ENCODE measurements at regions not wholly inside any gene's neighbourhood (a gene's known extent, or its start where the extent isn't known, plus 50 kb on each side); places are given as distances from the start of the nearest gene placed in this dataset.
"Not testable (repeated sequence)": the region's sequence is repeated elsewhere in the genome, so short reads cannot be mapped to it uniquely, and the experiment has no call there.

GRCh38 chr12:131573631-131574394 is 137.1 kb upstream of the SFSWAP start:
- no peaks in the 10 kb centered on the region for H3K9me3 ChIP-seq (ENCODE audit: control insufficient read depth, low read depth, low read length)
- no peak overlapping the region for H3K9ac ChIP-seq (ENCODE audit: low read length)
- H3K27ac ChIP-seq (ENCODE audit: low read length): no peak overlapping the region
- no peak overlapping the region for H3K4me3 ChIP-seq (ENCODE audit: low read length)
- H3K4me1 ChIP-seq (ENCODE audit: control insufficient read depth, low read depth, low read length): peaks cover 7% of the 10 kb centered on the region
- no peaks in the 10 kb centered on the region for H3K27me3 ChIP-seq (ENCODE audit: control insufficient read depth, insufficient read depth, low read length)
- no peaks in the 10 kb centered on the region for H3K36me3 ChIP-seq (ENCODE audit: control insufficient read depth, low read depth, low read length)

DNA sequence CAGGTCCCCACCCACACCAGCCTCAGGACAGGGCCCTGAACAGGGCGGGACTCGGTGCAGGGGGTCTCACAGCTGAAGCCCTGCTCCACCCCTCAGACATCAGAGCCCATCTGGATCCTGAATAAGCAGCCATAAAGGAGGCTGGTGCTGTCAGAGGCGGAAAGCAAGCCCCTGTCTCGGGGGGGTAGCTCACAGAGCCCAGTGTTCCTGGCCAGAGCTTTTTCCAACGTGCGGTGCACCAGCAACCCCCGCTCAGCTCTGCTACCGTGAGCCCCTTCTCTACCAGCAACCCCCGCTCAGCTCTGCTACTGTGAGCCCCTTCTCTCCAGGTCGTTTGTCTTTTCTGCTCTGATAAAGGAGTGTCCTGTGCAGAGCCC is 136.5 kb upstream of the SFSWAP start:
- H3K4me1 ChIP-seq (ENCODE audit: control insufficient read depth, low read depth, low read length): peaks cover 7% of the 10 kb centered on the region
- H3K36me3 ChIP-seq (ENCODE audit: control insufficient read depth, low read depth, low read length): no peaks in the 10 kb centered on the region
- H3K9me3 ChIP-seq (ENCODE audit: control insufficient read depth, low read depth, low read length): no peaks in the 10 kb centered on the region
- no peak overlapping the region for H3K27ac ChIP-seq (ENCODE audit: low read length)
- H3K4me3 ChIP-seq (ENCODE audit: low read length): no peak overlapping the region
- no peak overlapping the region for H3K9ac ChIP-seq (ENCODE audit: low read length)
- no peaks in the 10 kb centered on the region for H3K27me3 ChIP-seq (ENCODE audit: control insufficient read depth, insufficient read depth, low read length)

DNA sequence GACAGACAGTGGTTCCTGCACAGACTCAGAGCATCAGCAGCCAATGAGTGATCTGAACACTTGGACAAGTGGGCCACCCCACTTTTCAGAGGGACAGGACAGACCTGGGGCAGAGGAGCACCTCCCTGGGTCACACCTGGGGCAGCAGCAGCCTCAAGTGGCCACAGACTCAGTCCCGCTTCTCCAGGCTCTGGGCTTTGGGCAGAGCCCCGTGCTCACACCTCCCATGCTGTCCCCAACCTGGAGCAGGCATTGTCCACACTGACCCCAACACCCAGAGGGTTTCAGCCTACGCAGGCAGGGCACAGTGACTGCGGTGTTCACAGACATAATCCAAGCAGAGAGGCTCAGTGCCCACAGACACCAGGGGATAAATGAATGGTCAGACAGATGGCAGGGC is 135.5 kb upstream of the SFSWAP start:
- Histone ChIP-seq H3K36me3 (ENCODE audit: control insufficient read depth, low read depth, low read length) (no peaks in the 10 kb centered on the region), H3K9me3 (ENCODE audit: control insufficient read depth, low read depth, low read length) (no peaks in the 10 kb centered on the region), H3K4me1 (ENCODE audit: control insufficient read depth, low read depth, low read length) (peaks cover 7% of the 10 kb centered on the region), H3K9ac (ENCODE audit: low read length) (no peak overlapping the region), H3K4me3 (ENCODE audit: low read length) (no peak overlapping the region), H3K27ac (ENCODE audit: low read length) (no peak overlapping the region), H3K27me3 (ENCODE audit: control insufficient read depth, insufficient read depth, low read length) (no peaks in the 10 kb centered on the region)

DNA sequence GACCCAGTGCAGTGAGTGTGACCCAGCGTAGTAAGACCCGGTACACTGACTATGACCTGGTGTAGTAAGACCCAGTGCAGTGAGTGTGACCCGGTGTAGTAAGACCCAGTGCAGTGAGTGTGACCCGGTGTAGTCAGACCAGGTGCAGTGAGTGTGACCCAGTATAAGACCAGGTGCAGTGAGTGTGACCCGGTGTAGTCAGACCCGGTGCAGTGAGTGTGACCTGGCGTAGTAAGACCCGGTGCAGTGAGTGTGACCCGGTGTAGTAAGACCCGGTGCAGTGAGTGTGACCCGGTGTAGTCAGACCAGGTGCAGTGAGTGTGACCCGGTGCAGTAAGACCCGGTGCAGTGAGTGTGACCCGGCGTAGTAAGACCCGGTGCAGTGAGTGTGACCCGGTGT is 134.2 kb upstream of the SFSWAP start:
- not testable (repeated sequence) for H3K9ac ChIP-seq (ENCODE audit: low read length); H3K27ac ChIP-seq (ENCODE audit: low read length); H3K4me3 ChIP-seq (ENCODE audit: low read length); H3K36me3 ChIP-seq (ENCODE audit: control insufficient read depth, low read depth, low read length); H3K4me1 ChIP-seq (ENCODE audit: control insufficient read depth, low read depth, low read length); H3K9me3 ChIP-seq (ENCODE audit: control insufficient read depth, low read depth, low read length); H3K27me3 ChIP-seq (ENCODE audit: control insufficient read depth, insufficient read depth, low read length)

DNA sequence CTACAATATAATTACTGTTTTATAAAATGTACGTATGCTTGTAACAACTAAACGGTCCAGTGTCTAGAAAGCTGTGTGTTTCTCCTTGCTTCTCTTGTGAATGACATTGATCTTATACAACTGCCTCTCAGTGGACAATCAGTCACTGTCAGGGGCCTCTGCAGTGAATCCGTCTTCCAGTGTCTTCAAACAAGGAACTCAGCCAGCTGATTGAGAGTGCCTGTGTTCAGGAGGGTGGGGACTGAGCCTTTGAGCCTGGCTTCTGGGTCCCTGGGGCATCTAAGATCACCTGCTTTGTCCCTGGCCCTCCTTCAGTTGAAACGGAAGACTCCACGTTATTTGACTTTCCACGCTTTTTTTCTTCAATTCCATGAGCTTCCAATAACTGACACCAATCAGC is 133.1 kb upstream of the SFSWAP start:
- Histone ChIP-seq H3K4me1 (ENCODE audit: control insufficient read depth, low read depth, low read length) (peaks cover 7% of the 10 kb centered on the region), H3K9me3 (ENCODE audit: control insufficient read depth, low read depth, low read length) (no peaks in the 10 kb centered on the region), H3K4me3 (ENCODE audit: low read length) (no peak overlapping the region), H3K27me3 (ENCODE audit: control insufficient read depth, insufficient read depth, low read length) (no peaks in the 10 kb centered on the region), H3K36me3 (ENCODE audit: control insufficient read depth, low read depth, low read length) (no peaks in the 10 kb centered on the region), H3K9ac (ENCODE audit: low read length) (no peak overlapping the region), H3K27ac (ENCODE audit: low read length) (no peak overlapping the region)

- Histone ChIP-seq H3K36me3 (ENCODE audit: control insufficient read depth, low read depth, low read length) (no peaks in the 10 kb centered on the region), H3K27me3 (ENCODE audit: control insufficient read depth, insufficient read depth, low read length) (no peaks in the 10 kb centered on the region), H3K9ac (ENCODE audit: low read length) (no peak overlapping the region), H3K4me1 (ENCODE audit: control insufficient read depth, low read depth, low read length) (peaks cover 7% of the 10 kb centered on the region), H3K4me3 (ENCODE audit: low read length) (no peak overlapping the region), H3K9me3 (ENCODE audit: control insufficient read depth, low read depth, low read length) (no peaks in the 10 kb centered on the region), H3K27ac (ENCODE audit: low read length) (no peak overlapping the region)
Observed at GRCh38 chr12:131578828-131579470, 131.9 kb upstream of the SFSWAP start.

- Histone ChIP-seq H3K4me3 (ENCODE audit: low read length) (no peak overlapping the region), H3K9ac (ENCODE audit: low read length) (no peak overlapping the region), H3K27me3 (ENCODE audit: control insufficient read depth, insufficient read depth, low read length) (no peaks in the 10 kb centered on the region), H3K36me3 (ENCODE audit: control insufficient read depth, low read depth, low read length) (no peaks in the 10 kb centered on the region), H3K4me1 (ENCODE audit: control insufficient read depth, low read depth, low read length) (no peaks in the 10 kb centered on the region), H3K9me3 (ENCODE audit: control insufficient read depth, low read depth, low read length) (no peaks in the 10 kb centered on the region), H3K27ac (ENCODE audit: low read length) (no peak overlapping the region)
Observed at GRCh38 chr12:131583090-131583712, 127.7 kb upstream of the SFSWAP start.

GRCh38 chr12:131586269-131586668 is 124.6 kb upstream of the SFSWAP start:
- H3K36me3 ChIP-seq (ENCODE audit: control insufficient read depth, low read depth, low read length): no peaks in the 10 kb centered on the region
- peaks cover 5% of the 10 kb centered on the region for H3K4me1 ChIP-seq (ENCODE audit: control insufficient read depth, low read depth, low read length)
- no peak overlapping the region for H3K4me3 ChIP-seq (ENCODE audit: low read length)
- H3K27me3 ChIP-seq (ENCODE audit: control insufficient read depth, insufficient read depth, low read length): no peaks in the 10 kb centered on the region
- no peak overlapping the region for H3K27ac ChIP-seq (ENCODE audit: low read length)
- H3K9ac ChIP-seq (ENCODE audit: low read length): no peak overlapping the region
- no peaks in the 10 kb centered on the region for H3K9me3 ChIP-seq (ENCODE audit: control insufficient read depth, low read depth, low read length)

GRCh38 chr12:131586761-131587160 is 124.1 kb upstream of the SFSWAP start:
- no peaks in the 10 kb centered on the region for H3K9me3 ChIP-seq (ENCODE audit: control insufficient read depth, low read depth, low read length)
- no peak overlapping the region for H3K9ac ChIP-seq (ENCODE audit: low read length)
- no peak overlapping the region for H3K4me3 ChIP-seq (ENCODE audit: low read length)
- peaks cover 5% of the 10 kb centered on the region for H3K4me1 ChIP-seq (ENCODE audit: control insufficient read depth, low read depth, low read length)
- no peak overlapping the region for H3K27ac ChIP-seq (ENCODE audit: low read length)
- H3K36me3 ChIP-seq (ENCODE audit: control insufficient read depth, low read depth, low read length): no peaks in the 10 kb centered on the region
- H3K27me3 ChIP-seq (ENCODE audit: control insufficient read depth, insufficient read depth, low read length): no peaks in the 10 kb centered on the region

DNA sequence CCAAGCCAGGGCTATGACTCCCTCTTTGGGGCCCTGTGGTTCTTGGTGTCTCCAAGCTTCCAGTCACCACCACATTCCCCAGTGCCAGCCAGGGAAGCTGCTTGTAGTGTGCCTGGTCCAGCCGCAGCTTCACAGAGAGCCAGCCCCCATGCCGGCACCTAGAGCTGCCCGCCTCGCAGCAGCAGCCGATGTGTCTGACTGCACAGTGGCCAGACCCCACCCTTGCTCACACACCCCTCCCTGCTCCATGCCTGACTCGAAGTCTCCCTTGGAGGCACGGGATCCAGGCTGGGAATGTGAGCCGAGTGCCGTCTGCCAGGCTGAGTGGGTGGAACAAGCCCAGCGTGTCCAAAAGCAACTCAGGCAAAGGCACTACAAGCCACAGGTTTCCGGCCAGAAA is 123.3 kb upstream of the SFSWAP start:
- no peak overlapping the region for H3K4me3 ChIP-seq (ENCODE audit: low read length)
- no peak overlapping the region for H3K27ac ChIP-seq (ENCODE audit: low read length)
- H3K9me3 ChIP-seq (ENCODE audit: control insufficient read depth, low read depth, low read length): no peaks in the 10 kb centered on the region
- H3K9ac ChIP-seq (ENCODE audit: low read length): no peak overlapping the region
- peaks cover 5% of the 10 kb centered on the region for H3K4me1 ChIP-seq (ENCODE audit: control insufficient read depth, low read depth, low read length)
- no peaks in the 10 kb centered on the region for H3K27me3 ChIP-seq (ENCODE audit: control insufficient read depth, insufficient read depth, low read length)
- no peaks in the 10 kb centered on the region for H3K36me3 ChIP-seq (ENCODE audit: control insufficient read depth, low read depth, low read length)

DNA sequence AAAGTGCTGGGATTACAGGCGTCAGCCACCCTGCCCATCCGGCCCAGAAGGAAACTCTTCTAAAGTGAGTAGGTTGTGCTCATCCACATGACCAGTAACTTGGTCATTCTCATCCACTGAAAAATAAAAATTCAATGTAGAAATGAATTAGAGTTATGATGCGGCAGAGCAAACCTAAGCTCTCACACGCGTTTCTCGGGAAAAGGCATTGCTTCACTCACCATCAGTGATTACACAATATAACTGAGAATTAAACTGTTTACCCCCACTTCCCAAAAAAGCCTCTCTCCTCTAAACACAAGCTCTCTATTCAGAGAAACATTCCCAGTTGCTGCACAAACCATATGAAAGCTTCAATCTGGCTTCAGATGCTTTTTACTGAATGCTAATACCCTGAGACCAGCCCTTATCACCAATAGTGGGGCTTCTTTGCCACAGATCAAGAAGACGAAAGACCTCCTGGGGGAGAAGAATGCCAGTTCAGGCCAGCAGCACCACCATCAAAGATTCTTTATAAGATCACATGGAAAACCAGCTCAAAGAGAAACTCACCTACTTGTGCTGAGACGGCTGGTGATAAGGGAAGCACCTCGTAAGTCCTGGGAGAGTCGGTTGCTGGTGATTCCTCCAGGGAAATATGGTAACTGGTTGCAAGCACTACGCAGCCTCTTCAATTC is 121.5 kb upstream of the SFSWAP start:
- Histone ChIP-seq H3K27ac (ENCODE audit: low read length) (no peak overlapping the region), H3K4me1 (ENCODE audit: control insufficient read depth, low read depth, low read length) (peaks cover 5% of the 10 kb centered on the region), H3K36me3 (ENCODE audit: control insufficient read depth, low read depth, low read length) (no peaks in the 10 kb centered on the region), H3K9me3 (ENCODE audit: control insufficient read depth, low read depth, low read length) (no peaks in the 10 kb centered on the region), H3K9ac (ENCODE audit: low read length) (no peak overlapping the region), H3K4me3 (ENCODE audit: low read length) (no peak overlapping the region), H3K27me3 (ENCODE audit: control insufficient read depth, insufficient read depth, low read length) (no peaks in the 10 kb centered on the region)
